Endothelial cell of umbilical vein (primary cell): ENCODE measurements at regions not wholly inside any gene's neighbourhood (a gene's known extent, or its start where the extent isn't known, plus 50 kb on each side); places are given as distances from the start of the nearest gene placed in this dataset.

ENCODE experiments used
- MYC ChIP-seq: IDR thresholded peaks from one replicate; pipeline ENCODE4 v1.6.1; 2011; ENCODE audit warnings: mild to moderate bottlenecking, low read depth, low read length
- POLR2AphosphoS5 ChIP-seq: IDR thresholded peaks from 2 replicates; pipeline ENCODE4 v1.6.1; 2012; ENCODE audit warnings: low read depth, mild to moderate bottlenecking, control low read depth, low read length, moderate library complexity; ENCODE audit not compliant: insufficient read depth
- TF ChIP-seq, protein P1 (sequence below), 2 donors: IDR thresholded peaks; 1 replicate in 1 of 2; 2 replicates in 1 of 2; pipeline ENCODE4 v1.5.1; 2011; ENCODE audit warnings: low read length in 2 of 2, mild to moderate bottlenecking in 2 of 2, moderate library complexity in 2 of 2, control low read depth in 1 of 2, inconsistent platforms in 1 of 2, low read depth in 1 of 2; ENCODE audit not compliant: insufficient read depth in 1 of 2; ENCODE audit errors: extremely low read depth in 1 of 2

DNA sequence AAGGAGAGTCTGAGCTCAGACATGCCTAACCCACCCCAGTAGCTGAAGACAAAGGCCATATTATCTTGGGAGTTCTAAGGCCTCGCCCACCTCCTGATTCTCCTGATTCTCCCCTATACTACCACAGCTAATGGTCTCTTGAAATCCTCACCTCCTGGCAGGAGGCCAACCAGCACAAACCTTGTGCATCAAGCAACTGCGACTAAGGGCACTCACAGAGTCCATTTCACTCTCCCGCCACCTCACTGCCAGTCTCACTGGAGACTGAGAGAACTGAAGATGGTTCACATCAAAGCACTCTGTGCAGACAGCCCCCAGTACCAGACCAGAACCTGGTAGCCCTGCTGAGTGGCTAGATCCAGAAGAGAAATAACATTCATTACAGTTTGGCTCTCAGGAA lies 102.1 kb upstream of the KLF8 start:
- TF ChIP-seq POLR2AphosphoS5 (no peak), MYC (no peak)
- TF ChIP-seq, protein P1, sequence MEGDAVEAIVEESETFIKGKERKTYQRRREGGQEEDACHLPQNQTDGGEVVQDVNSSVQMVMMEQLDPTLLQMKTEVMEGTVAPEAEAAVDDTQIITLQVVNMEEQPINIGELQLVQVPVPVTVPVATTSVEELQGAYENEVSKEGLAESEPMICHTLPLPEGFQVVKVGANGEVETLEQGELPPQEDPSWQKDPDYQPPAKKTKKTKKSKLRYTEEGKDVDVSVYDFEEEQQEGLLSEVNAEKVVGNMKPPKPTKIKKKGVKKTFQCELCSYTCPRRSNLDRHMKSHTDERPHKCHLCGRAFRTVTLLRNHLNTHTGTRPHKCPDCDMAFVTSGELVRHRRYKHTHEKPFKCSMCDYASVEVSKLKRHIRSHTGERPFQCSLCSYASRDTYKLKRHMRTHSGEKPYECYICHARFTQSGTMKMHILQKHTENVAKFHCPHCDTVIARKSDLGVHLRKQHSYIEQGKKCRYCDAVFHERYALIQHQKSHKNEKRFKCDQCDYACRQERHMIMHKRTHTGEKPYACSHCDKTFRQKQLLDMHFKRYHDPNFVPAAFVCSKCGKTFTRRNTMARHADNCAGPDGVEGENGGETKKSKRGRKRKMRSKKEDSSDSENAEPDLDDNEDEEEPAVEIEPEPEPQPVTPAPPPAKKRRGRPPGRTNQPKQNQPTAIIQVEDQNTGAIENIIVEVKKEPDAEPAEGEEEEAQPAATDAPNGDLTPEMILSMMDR (IDR thresholded peaks at IDR 0.05; ENCODE audit: extremely low read depth in 1 of 2, insufficient read depth in 1 of 2, low read depth in 1 of 2, low read length in 2 of 2) = no peak
